Right lobe of liver (tissue), 4 donors: ENCODE measurements at regions not wholly inside any gene's neighbourhood (a gene's known extent, or its start where the extent isn't known, plus 50 kb on each side); places are given as distances from the start of the nearest gene placed in this dataset.

Experiments
- CTCF ChIP-seq, 4 donors: fragments of 200-600 bp in 3 of 4; fragments of 450-650 bp in 1 of 4; IDR thresholded peaks; one replicate each; pipeline versions ENCODE4 v1.5.1 to v1.8.0; 2016 to 2022; ENCODE audit warnings: antibody characterized with exemption in 4 of 4, mild to moderate bottlenecking in 2 of 4
- POLR2A ChIP-seq: fragments of 450-650 bp; IDR thresholded peaks from one replicate; pipeline ENCODE4 v1.6.1; 2017; ENCODE audit warnings: antibody characterized with exemption, mild to moderate bottlenecking
- donor health status: DM: no; HTN: no; CAD: no.
- donor health status: DM: no; HTN: no; CAD: no.
- donor health status: DM: no; HTN: yes; CAD: no.

- TF ChIP-seq CTCF (IDR thresholded peaks at IDR 0.05) (no peak), POLR2A (no peak)
Measured at GRCh38 chr9:85479305-85479704, 262.4 kb downstream of the AGTPBP1 start.
